Renal pelvis (tissue), 1 donor: ENCODE measurements at regions not wholly inside any gene's neighbourhood (a gene's known extent, or its start where the extent isn't known, plus 50 kb on each side); places are given as distances from the start of the nearest gene placed in this dataset.

ENCODE experiments used
- DNase-seq: peaks from one replicate; pipeline ENCODE4 v3.0.0-alpha.2; 2013

GRCh38 chr22:26893173-26894110 lies 236.1 kb downstream of the MIAT start:
- DNase-seq, result no peak

- no peak for DNase-seq
Measured at GRCh38 chr22:26894362-26894761, 237.0 kb downstream of the MIAT start.

- DNase-seq, result no peak
Measured at GRCh38 chr22:26894766-26895485, 237.5 kb downstream of the MIAT start.

- no peak for DNase-seq
Measured at GRCh38 chr22:26897384-26897783, 240.0 kb downstream of the MIAT start.

GRCh38 chr22:26898946-26899605 lies 241.7 kb downstream of the MIAT start:
- DNase-seq, result no peak

GRCh38 chr22:26900787-26901186 lies 243.4 kb downstream of the MIAT start:
- DNase-seq, result no peak

GRCh38 chr22:26901198-26901816 lies 243.9 kb downstream of the MIAT start:
- no peak for DNase-seq

GRCh38 chr22:26902401-26903029 lies 245.1 kb downstream of the MIAT start:
- DNase-seq, result no peak

GRCh38 chr22:26903030-26903856 lies 245.9 kb downstream of the MIAT start:
- DNase-seq, result no peak

GRCh38 chr22:26904483-26904882 lies 247.1 kb downstream of the MIAT start:
- DNase-seq, result no peak

GRCh38 chr22:26905076-26905475 lies 247.7 kb downstream of the MIAT start:
- no peak for DNase-seq

- DNase-seq, result no peak
Measured at GRCh38 chr22:26905640-26906039, 248.3 kb downstream of the MIAT start.

- DNase-seq, result no peak
Measured at GRCh38 chr22:26906464-26906863, 249.1 kb downstream of the MIAT start.

GRCh38 chr22:26907366-26907765 lies 250.0 kb downstream of the MIAT start:
- no peak for DNase-seq

GRCh38 chr22:26910845-26911244 lies 253.5 kb downstream of the MIAT start:
- no peak for DNase-seq

- no peak for DNase-seq
Measured at GRCh38 chr22:26912655-26913345, 255.4 kb downstream of the MIAT start.

- DNase-seq, result no peak
Measured at GRCh38 chr22:26914519-26915185, 257.3 kb downstream of the MIAT start.

GRCh38 chr22:26916236-26916635 lies 258.8 kb downstream of the MIAT start:
- no peak for DNase-seq

- DNase-seq, result no peak
Measured at GRCh38 chr22:26918226-26918625, 260.8 kb downstream of the MIAT start.
